ENCODE measurements at regions not wholly inside any gene's neighbourhood (a gene's known extent, or its start where the extent isn't known, plus 50 kb on each side); places are given as distances from the start of the nearest gene placed in this dataset.
"Not testable (repeated sequence)": the region's sequence is repeated elsewhere in the genome, so short reads cannot be mapped to it uniquely, and the experiment has no call there.

DNA sequence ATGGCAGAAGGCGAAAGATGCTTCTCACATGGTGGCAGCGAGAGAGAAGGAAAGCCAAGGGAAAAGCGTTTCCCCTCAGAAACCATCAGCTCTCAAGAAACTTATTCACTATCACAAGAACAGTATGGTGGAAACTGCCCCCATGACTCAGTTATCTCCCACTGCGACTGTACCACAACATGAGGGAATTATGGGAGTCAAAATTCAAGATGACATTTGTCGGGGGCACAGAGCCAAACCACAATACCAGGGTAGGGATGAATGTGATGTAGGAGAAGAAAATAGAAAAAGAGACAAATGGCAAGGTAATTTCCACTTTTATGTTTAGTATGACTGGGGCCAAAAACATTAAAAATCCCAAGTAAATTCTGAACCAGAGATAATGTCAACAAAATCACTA is 216.8 kb downstream of the TRIM36 start:
- no peak for DNase-seq

DNA sequence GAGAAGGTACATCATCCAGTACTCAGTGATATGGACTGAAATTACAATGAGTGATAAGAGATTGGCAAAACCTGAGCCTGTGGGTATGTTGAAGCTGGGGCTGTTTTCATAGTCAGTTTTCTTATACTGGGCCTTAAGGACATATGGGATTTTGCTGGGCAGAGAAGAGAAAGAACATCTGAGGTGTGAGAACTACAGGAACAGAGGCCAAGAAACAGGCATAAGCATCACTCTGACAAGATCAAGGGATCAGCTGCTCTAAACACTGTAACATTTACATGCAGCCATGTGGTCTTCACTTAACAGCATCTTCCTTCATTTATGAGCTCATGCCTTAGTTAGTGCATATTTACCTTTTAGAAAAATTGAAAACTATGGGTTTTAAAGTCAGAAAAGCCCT is 220.0 kb downstream of the TRIM36 start:
- no peak for DNase-seq

DNA sequence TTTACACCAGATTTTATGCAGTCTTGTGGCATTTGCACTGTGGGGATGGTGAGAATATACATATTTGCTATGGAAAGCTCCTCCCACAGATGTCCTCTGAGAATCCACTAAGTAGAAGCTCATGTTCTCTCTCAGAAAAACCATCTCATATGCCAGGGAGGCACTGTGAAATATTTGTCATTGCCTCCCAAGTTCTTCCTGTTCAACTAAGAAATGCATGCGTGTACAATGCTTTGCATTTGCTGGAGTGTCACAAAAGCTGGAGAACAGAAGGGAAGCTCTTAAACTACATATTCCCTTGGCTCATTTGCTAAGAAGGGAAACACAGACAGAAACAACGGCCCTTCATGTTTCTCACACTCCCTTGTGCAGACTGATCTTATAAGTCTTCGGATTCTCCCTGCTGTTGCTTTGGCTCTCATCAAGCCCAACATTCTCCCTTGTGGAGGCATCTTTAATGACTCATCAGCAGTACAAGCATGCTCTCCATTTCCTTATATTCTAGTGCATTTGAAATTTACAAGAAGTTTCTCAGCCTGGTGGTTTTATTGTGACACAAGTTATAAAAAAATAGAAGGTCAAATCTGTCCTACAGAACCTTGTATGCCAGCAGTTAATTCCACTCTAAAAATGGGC is 220.6 kb downstream of the TRIM36 start:
- no peak for DNase-seq

DNA sequence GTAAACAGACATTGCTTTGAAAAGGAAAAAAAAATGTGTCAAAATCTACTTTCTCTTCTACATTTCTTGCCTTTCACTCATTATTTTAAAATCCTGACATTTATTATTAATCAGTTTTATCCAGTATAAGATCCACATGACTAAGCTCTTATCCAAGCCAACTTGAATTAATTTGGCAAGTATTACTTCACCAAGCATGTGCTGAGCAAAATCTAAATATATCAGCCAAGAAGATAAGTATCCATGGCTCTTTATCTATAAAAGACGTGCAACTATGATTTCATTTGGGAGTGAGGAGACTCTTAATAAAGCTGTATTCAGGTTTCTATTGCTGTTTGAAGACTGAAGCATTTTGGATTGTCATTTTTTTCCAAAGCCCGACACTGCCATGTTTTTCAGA is 221.3 kb downstream of the TRIM36 start:
- no peak for DNase-seq

DNA sequence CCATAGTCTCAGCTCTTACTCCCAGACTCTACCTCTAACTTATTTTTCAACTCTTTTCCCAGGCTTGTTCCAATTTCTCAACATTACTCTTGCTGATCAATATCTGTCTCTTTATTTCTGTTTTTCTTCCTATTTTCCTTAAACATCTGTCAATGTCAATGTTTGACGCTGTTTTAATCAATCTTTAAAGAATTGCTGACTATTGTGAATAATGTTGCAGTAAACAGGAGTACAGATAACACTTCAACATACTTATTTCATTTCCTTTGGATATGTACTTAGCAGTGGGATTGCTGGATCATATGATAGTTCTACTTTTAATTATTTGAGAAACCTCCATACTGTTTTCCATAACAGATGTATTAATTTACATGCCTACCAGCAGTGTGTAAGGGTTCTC is 229.0 kb downstream of the TRIM36 start:
- no peak for DNase-seq

DNA sequence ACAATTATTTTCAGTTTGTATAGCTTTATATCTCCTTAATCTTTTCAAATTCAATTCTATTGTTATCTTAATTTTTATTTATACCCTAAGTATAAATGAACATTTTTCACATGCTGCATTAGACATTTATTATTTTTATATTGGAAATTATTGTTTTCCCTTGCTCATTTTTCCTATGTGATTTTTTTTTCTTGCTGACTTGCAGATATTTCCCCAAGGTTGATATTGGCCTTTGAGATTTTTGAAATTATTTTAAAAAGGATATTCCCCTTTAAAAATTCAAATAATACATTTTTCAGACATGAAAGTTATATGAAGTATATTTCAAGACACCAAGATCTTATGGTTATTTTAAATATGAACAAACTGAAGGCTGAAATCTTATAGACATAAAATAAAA is 234.2 kb downstream of the TRIM36 start:
- DNase-seq: no peak

DNA sequence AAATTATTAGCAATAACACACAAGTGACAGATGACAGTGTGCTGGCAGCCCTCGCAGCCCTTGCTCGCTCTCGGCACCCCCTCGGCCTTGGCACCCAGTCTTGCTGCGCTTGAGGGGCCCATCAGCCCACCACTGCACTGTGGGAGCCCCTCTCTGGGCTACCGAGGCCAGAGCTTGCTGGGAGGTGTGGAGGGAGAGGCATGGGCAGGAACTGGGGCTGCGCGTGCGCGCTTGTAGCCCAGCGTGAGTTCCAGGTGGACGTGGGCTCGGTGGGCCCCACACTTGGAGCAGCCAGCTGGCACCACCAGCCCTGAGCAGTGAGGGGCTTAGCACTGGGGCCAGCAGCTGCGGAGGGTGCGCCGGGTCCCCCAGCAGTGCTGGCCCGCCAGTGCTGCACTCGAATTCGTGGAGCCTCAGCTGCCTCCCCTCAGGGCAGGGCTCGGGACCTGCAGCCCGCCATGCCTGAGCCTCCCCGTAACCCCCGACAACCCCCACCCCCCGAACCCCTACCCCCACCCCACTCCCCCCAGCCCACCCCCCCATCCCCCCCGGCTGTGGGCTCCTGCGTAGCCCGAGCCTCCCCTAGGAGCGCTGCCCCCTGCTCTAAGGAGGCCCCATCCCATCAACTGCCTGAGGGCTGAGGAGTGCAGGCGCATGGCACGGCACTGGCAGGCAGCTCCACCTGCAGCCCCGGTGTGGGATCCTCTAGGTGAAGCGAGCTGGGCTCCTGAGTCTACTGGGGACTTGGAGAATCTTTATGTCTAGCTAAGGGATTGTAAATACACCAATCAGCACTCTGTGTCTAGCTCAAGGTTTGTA is 240.9 kb downstream of the TRIM36 start:
- no peak for DNase-seq

DNA sequence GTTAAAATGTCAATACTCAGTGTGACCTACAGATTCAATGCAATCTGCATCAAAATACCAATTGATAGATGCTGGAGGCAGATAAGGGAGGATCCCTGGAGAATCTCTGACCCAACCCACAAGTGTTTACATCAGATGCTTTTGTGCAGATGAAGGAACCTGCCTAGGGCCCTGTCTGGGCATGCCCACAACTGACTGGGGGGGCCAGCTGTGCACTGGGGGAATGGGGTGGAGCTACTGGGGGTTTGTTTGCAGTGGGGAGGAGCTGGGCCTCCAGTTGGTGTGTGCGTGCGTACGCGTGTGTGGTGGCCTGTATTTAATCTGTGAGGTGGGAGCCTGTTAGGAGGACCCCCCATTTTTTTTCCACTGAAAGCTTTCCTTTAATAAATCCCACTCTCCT is 244.9 kb downstream of the TRIM36 start:
- no peak for DNase-seq

DNA sequence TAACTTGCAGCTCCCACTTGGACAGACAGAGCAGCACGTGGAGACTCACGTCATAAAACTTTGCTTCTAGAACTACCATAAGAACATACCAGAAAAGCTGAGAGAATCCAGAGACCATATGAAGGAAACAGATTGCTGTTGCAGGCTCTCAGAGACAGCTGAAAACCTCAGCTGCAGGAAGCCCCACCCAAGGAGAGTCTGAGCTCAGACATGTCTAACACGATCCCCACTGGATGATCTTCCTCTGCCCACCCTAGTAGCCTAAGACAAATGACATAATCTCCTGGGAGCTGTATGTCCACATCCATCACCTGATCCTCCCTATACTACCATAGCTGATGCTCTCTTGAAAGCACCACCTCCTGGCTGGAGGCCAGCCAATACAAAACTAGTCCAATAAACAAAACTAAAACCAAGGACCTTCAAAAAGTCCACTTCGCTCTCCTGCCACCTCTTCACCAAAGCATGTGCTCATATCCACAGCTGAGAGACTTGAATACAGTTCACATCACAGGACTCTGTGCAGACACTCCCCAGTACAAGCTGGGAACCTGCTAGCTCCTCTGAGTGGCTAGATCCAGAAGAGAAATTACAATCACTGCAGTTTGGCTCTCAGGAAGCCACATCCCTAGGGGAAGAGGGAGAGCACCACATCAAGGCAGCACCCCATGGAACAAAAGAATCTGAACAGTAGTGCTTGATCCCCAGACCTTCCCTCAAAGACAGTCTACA is 257.4 kb downstream of the TRIM36 start:
- DNase-seq: no peak

DNA sequence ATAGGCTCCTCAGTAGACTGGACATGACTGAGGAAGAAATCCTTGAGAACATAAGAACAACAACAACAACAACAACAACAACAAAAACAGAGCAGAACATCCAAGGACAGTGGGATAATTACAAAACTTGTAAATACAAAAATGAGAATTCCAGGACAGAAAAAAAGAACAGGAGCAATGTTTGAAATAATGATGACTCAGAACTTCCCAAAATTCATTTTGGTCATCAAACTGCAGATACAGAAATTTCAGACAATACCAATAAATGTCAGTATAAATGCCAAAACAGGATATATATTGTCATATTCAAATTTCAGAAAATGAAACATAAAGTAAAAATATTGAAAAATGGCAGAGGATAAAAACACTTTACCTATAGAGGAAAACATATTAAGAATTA is 259.0 kb downstream of the TRIM36 start:
- no peak for DNase-seq

DNA sequence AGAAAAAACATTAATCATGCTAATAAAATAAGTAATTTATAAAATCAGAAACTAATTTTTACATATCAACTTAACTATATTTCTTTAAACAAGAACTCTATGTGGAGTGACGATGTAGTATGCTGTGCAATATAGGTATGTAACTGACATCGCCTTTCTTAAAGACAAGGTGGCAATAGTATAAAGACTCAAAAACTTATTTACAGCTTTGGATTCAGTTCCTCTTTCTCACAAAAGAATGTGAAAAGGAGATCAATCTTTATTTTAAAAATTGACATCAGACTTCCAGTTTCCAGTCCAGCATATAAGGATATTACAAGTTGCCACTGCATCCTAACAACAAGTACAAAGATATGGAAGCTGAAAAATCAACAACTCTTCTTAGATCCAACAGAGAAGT is 260.3 kb downstream of the TRIM36 start:
- no peak for DNase-seq

DNA sequence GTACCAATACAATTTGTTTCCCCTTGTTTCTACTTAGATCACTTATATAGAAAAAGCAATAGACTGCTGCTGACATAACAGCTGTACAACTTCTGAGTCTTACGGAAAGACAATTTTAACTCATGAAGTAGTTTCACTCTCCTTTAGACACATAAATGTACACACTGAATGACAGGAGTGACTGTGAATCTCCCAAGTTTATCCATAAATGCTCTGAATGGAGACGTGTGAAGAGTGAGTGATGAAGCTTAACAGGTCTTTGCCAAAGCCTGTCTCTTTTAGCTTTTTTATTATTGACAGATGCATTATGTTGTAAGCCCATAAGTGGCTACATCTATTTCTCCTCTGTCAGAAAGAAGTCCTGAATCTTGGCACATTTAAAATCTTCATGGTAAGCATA is 265.9 kb downstream of the TRIM36 start:
- DNase-seq: no peak

DNA sequence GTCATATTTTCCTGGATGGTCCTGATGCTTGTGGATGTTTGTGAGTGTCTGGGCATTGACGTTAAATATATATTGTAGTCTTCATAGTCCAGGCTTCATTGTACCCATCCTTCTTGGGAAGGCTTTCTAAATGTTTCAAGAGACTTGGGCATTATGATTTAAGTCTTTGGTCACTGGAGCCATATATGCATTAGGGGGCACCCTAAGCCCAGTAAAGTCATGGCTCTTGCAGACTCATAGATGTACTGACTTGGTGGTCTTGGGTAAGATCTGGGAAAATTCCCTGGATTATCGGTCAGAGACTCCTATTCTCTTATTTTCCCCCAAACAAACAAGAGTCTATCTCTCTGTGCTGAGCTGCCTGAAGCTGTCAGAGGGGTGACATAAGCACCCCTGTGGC is 271.1 kb downstream of the TRIM36 start:
- no peak for DNase-seq

DNA sequence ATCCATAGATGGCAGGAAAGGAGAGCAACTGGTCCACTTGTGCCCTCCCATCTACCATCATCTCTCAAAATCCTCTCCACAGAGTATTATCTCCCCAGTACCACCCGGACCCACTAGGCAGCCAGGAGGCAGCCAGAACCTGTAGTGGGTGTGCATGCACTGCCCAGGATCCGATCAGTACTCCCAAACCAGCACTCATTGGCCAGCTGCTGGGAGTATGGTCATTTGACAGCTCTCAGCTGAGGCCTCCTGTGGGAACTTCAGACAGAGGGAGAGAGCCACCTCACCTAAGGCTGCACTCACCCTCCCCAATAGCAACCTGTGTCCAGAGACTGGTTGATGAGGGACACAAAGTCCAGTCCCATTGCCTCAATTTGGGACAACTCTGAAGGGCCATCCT is 286.0 kb downstream of the TRIM36 start:
- DNase-seq: no peak

DNA sequence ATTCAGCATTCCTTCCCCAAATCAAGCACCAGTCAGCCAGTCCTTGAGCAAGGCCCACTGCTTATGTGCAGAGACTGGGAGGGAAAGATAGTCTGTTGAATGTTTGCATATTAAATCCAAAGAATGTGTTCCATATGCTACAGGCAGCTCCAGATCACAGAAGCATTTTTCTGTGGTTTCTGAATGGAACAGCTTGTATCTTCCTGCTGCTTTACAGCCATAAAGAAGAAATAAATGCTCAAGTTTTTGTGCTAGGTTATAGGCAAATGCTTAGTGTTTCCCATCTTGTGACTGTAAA is 310.3 kb downstream of the TRIM36 start:
- DNase-seq: no peak

DNA sequence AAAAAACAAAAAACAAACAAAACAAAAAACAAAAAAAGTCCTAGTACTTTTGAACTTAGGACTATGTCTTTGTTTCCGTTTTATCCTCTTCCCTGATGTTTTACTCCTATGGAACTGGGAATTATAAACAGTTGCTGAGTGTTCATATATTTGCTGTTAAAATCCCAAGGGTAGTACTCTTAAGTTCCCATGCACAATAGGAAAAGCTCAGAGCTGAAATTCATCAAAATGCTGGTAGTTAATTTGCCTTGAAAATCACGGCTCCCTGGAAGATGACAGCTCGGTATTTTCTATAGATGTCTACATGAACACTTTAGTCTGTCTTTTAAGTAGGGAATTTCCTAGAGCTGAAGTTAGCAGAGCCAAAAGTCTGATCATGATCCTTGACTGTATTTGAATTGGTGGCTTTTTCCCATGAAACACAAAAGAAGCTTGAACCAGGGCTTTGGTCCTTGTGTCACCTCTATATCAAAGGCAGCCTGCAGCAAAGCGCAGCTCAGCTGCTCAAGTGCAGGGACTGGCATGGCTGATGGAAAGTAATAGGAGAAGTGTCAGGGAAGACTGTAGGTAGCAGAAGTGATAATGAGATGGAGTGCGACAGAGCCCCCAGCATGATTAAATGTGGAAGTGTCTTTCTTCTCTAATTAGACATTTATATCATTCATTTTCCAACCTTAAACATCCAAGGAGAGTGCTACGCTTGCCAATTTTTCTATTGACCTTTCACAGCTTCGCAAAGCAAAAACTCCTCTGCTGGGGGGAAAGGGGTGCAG is 310.9 kb downstream of the TRIM36 start:
- DNase-seq: no peak

DNA sequence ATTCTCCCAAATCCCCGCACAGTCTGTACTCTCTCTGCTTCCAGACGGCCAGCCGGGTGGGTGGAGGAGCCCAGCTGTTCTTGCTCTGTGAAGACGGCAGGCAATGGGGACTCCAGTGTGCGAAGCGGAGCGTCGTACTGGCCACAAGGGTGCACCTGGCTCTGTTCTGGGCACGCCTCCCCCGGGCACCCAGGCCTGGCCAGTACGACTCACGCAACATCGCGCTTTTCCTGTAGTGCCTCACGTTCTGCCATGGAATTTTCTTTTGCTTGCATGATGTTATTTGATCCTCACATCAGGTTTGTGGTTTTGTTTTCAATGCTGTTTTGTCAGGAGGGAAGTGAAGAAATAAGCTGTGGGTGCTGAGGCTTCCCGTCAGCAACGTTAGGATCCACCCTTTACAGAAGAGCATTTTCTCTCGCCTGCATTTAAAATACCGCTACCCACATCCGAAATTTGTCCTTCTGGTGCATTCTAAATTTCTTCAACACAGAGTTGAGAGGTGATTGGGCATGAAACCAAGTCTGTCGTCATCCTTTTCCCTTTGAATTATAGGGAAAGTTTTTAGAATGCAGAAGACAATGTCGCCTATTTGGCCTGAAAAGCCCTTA is 311.7 kb downstream of the TRIM36 start:
- DNase-seq: no peak

DNA sequence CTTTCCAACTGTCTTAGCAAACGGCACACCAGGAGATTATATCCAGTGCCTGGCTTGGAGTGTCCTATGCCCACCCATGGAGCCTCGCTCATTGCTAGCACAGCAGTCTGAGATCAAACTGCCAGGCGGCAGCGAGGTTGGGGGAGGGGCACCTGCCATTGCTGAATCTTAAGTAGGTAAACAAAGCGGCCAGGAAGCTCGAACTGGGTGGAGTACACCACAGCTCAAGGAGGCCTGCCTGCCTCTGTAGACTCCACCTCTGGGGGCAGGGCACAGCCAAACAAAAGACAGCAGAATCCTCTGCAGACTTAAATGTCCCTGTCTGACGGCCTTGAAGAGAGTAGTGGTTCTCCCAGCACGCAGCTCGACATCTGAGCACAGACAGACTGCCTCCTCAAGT is 325.0 kb downstream of the TRIM36 start:
- not testable (repeated sequence) for DNase-seq

DNA sequence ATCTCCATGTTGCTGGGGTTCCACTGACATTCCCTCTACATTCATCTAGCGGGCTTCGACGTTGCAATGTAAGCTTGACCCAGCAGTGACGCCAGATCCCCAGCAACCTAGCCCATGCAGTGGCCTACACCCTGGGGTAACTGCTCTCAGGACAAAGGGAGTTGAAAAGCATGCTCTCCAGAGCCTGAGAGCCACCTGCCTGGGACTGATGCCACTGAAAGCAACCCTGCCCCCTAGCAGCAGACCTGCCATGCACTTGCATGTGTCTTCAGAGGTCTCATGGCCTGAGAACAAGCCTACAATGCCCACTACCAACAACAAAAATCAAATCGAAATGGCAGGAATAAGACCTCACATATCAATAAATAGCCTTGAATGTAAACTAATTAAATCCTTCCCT is 330.3 kb downstream of the TRIM36 start:
- no peak for DNase-seq

DNA sequence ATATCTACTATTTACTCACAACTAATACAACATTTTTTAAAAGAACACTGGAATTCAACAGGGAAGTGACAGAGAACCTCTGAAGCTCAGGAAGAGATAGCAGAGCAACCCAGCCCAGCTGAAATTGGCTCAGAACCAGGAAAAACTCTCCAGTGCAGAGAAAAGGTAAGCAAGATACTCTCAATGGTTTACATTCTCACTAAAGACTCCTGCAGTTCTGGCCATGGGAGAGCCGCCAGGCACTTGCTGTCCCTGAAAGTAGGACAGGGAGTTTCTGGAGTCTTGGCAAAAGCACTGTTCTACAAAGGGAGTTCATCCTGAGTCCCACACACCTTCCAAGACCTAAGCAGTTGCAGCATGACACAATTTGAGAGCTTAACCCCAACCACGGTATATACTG is 330.8 kb downstream of the TRIM36 start:
- DNase-seq: no peak

DNA sequence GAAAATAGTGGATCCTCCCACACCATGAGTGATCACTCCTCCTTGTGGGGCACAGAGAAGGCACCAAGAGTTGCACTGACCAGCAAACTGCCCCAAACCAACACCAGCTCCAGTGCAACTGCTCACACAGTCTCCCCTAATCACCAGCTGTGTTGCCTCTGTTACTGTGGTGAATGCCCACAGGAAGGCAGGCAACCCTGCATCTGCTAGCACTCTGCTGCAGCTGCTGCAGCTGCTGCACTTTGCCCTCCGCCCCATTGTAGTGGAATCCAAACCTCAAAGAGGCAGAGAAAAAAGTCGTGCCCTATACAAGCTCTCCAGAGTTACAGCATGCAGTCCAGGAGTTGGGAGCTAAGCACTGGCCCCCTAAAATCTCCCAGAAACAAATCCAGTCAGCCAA is 339.6 kb downstream of the TRIM36 start:
- DNase-seq: no peak

DNA sequence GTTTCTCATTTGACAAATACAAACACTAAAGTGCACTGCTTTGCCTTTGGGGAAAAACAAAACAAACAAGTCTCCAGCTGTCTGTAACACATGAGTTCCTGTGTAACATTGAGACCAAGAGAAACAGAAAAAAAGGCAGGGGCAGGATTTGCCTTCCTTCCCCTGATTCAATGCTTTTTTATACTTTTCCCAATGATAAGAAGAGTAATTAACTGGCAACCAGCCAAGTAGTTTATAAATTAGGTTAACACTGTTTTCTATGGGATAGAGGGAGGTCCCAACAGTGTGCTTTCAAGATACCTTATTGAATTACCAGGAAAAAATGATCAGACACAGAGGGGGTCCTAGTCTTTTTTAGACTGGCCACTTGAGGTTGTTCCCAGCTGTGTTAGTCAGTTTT is 346.8 kb downstream of the TRIM36 start:
- DNase-seq: no peak

DNA sequence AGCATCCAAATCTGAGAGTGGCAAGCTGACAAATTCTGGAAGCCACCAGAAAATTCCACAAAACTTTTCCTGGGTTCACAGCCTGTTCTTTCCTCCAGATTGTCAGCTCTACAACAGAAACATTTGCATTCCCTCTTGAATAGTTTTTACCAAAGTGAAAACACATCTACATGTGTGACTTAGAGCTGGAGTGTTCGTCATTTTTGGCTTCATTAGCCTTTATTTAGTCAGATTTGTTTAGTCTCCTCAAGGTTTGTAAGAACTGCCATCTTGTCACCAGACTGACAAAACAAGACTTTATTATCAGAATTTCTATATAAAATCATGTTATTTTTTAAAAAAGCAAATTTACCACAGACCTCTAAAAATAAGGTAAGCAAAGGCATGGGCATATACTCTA is 347.3 kb downstream of the TRIM36 start:
- no peak for DNase-seq
